ENCODE measurements at regions not wholly inside any gene's neighbourhood (a gene's known extent, or its start where the extent isn't known, plus 50 kb on each side); places are given as distances from the start of the nearest gene placed in this dataset.

DNA sequence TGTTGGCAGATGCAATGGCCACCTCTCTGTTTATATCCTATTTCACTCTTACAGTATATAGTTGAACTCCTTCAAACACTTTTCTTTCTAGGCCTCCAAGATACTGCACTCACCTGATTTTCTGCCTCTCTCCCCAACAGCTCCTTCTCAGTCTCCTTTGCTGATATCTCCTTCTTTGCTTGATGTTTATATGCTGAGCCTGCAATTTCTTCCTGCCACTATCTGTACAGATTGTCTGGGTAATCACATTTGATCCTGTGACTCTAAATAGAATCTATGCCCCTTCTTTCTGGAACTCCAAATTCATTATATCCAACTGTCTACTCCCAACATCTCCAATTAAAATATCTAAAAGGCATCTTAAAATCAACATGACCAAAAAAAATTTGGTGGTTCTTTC lies 165.5 kb upstream of the PFN2 start:
- intact Hi-C loops (cut with micrococcal nuclease): no loop called here
- Histone ChIP-seq H3K4me1 (ENCODE audit: insufficient read depth, low read length) (no peaks in the 10 kb centered on the region), H3K27me3 (ENCODE audit: insufficient read depth, low read length) (no peaks in the 10 kb centered on the region), H3K9me3 (ENCODE audit: control insufficient read depth in 1 of 2, low read length in 2 of 2) (no peaks in the 10 kb centered on the region), H3K4me3 (ENCODE audit: low read length in 2 of 2) (no peak overlapping the region), H3K36me3 (ENCODE audit: insufficient read depth, low read length) (no peaks in the 10 kb centered on the region), H3K27ac (ENCODE audit: low read depth, low read length) (no peak overlapping the region)
- H3K4me1 Mint-ChIP-seq: no peaks in the 10 kb centered on the region
- DNase-seq: no peak
- POLR2A ChIA-PET (ENCODE audit: partially characterized antibody): no interaction called here
- no peaks in the 10 kb centered on the region for H3K36me3 Mint-ChIP-seq
- peaks cover 2 to 8% of the 10 kb centered on the region in 2 donors for H3K27me3 Mint-ChIP-seq
- H3K4me3 Mint-ChIP-seq: no peak overlapping the region
- peak overlapping the region in 1 of 7 donors; percentile 49 for H3K27ac Mint-ChIP-seq
- H3K9me3 Mint-ChIP-seq: peaks cover 0 to 1% (median 0%) of the 10 kb centered on the region in 8 donors
- CTCF ChIA-PET (ENCODE audit: partially characterized antibody): no interaction called here

DNA sequence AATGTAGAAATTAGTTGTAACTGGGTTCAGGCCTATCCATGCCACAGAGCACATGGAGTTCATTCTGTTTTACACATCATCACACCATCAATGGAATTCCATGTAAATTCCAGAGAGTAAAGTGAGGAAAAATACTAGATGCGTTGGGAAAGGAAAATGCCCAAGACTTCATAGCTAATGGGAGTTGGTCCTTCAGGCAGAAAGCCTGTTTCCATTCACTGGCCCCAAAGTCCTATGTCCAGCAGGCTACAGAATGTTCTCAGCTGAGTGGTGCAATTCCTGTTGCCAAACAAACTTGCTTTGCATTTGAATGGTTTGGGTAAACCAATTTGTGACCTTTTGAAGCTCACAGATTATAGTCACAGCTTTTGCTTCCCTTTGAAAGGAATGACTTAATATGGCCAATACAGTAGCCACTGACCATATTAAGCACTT lies 164.6 kb upstream of the PFN2 start:
- H3K4me3 ChIP-seq (ENCODE audit: low read length in 2 of 2): no peak overlapping the region
- peaks cover 2 to 10% of the 10 kb centered on the region in 2 donors for H3K27me3 Mint-ChIP-seq
- DNase-seq: no peak
- H3K27ac Mint-ChIP-seq: no peak overlapping the region
- H3K27me3 ChIP-seq (ENCODE audit: insufficient read depth, low read length): no peaks in the 10 kb centered on the region
- intact Hi-C loops (cut with micrococcal nuclease): no loop called here
- peaks cover 0 to 1% (median 0%) of the 10 kb centered on the region in 8 donors for H3K9me3 Mint-ChIP-seq
- H3K4me1 Mint-ChIP-seq: no peaks in the 10 kb centered on the region
- ChIA-PET CTCF (ENCODE audit: partially characterized antibody) (no interaction called here), POLR2A (ENCODE audit: partially characterized antibody) (no interaction called here)
- H3K27ac ChIP-seq (ENCODE audit: low read depth, low read length): no peak overlapping the region
- no peak overlapping the region for H3K4me3 Mint-ChIP-seq
- H3K4me1 ChIP-seq (ENCODE audit: insufficient read depth, low read length): no peaks in the 10 kb centered on the region
- no peaks in the 10 kb centered on the region for H3K36me3 Mint-ChIP-seq
- H3K36me3 ChIP-seq (ENCODE audit: insufficient read depth, low read length): no peaks in the 10 kb centered on the region
- no peaks in the 10 kb centered on the region for H3K9me3 ChIP-seq (ENCODE audit: control insufficient read depth in 1 of 2, low read length in 2 of 2)

DNA sequence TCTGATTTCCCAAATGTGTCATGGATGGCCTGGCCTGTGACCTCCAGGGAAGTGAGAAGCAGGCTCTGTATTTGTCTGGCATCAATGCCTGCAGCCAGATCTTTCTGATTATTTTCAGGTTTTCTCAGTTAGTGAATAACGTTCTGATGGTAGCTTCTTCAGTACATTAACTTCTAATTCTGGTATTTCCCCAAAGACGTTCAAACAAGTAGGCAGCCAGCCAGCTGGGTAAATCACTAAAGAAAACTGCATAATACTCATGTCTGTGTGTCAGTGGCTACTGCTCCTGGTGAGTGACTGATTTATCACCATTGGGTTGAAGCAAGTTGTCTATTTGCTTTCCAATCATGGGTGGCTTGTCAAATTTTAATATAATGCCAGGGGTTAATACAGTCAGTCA lies 162.6 kb upstream of the PFN2 start:
- peaks cover 0 to 1% (median 0%) of the 10 kb centered on the region in 8 donors for H3K9me3 Mint-ChIP-seq
- CTCF ChIA-PET (ENCODE audit: partially characterized antibody): no interaction called here
- H3K27me3 Mint-ChIP-seq: peaks cover 2 to 13% of the 10 kb centered on the region in 2 donors
- H3K36me3 Mint-ChIP-seq: no peaks in the 10 kb centered on the region
- DNase-seq: no peak
- no peaks in the 10 kb centered on the region for H3K9me3 ChIP-seq (ENCODE audit: control insufficient read depth in 1 of 2, low read length in 2 of 2)
- intact Hi-C loops (cut with micrococcal nuclease): no loop called here
- no peaks in the 10 kb centered on the region for H3K4me1 ChIP-seq (ENCODE audit: insufficient read depth, low read length)
- no peaks in the 10 kb centered on the region for H3K4me1 Mint-ChIP-seq
- H3K27ac Mint-ChIP-seq: no peak overlapping the region
- POLR2A ChIA-PET (ENCODE audit: partially characterized antibody): no interaction called here
- no peaks in the 10 kb centered on the region for H3K27me3 ChIP-seq (ENCODE audit: insufficient read depth, low read length)
- H3K36me3 ChIP-seq (ENCODE audit: insufficient read depth, low read length): no peaks in the 10 kb centered on the region
- H3K4me3 ChIP-seq (ENCODE audit: low read length in 2 of 2): no peak overlapping the region
- no peak overlapping the region for H3K4me3 Mint-ChIP-seq
- no peak overlapping the region for H3K27ac ChIP-seq (ENCODE audit: low read depth, low read length)

DNA sequence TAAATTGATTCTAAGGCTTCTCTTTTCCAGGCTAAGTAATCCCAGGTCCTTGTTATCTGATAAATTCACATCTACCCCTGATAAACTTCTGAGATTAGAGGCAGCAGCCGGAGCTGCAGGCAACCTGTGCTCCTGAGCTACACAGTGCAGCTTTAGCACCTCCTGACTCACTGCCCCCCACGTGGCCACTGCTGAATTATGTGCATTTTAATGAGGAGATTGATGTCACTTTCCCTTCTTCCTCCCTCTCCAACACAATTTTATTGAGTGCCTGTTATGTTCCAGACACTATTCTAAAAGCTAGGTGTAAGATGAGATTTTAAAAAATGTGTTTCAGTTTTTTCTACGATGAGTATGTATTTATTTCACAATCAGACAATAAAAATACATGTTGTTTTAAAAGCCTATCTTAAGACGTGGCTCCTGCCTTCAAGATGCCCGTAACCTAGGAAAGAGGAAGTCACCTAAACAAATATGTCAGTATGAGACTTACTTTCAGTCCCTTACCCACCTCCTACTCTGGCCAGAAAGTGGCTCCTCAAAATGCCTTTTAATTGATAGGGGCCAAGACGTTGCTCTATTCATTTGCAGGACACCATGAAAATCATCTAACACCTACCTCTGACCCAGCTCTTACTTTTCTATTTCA lies 161.5 kb upstream of the PFN2 start:
- Mint-ChIP-seq H3K36me3 (no peaks in the 10 kb centered on the region), H3K9me3 (no peaks in the 10 kb centered on the region), H3K27ac (no peak overlapping the region), H3K4me1 (no peaks in the 10 kb centered on the region), H3K4me3 (no peak overlapping the region), H3K27me3 (peaks cover 2 to 15% of the 10 kb centered on the region in 2 donors)
- ChIA-PET POLR2A (ENCODE audit: partially characterized antibody) (no interaction called here), CTCF (ENCODE audit: partially characterized antibody) (interaction anchor here (0.9 kb wide), 1 partner anchor 10 kb away, joined by 3 read pairs; no protein-coding TSS in a partner anchor)
- intact Hi-C loops (cut with micrococcal nuclease): no loop called here
- H3K36me3 ChIP-seq (ENCODE audit: insufficient read depth, low read length): no peaks in the 10 kb centered on the region
- H3K27ac ChIP-seq (ENCODE audit: low read depth, low read length): no peak overlapping the region
- H3K27me3 ChIP-seq (ENCODE audit: insufficient read depth, low read length): no peaks in the 10 kb centered on the region
- H3K4me3 ChIP-seq (ENCODE audit: low read length in 2 of 2): no peak overlapping the region
- DNase-seq: no peak
- H3K4me1 ChIP-seq (ENCODE audit: insufficient read depth, low read length): no peaks in the 10 kb centered on the region
- no peaks in the 10 kb centered on the region for H3K9me3 ChIP-seq (ENCODE audit: control insufficient read depth in 1 of 2, low read length in 2 of 2)

DNA sequence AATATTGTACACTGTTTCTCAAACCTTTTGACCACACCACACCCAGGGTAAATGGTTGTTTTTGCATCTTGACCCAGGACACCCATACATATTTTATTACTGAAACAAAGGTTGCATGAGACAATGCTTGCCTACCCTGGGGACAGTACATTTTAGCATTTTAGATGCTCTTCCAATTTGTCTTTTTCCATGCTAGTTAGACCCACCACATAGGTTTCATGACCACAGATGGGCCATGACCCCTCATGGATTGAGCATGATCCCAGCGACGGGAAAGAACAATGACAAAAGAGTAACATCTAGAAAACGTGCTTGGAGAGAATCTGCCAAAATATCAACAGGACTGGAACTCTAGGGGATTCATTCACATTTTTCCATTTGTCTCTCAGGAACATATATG lies 161.0 kb upstream of the PFN2 start:
- no peak overlapping the region for H3K27ac Mint-ChIP-seq
- Histone ChIP-seq H3K4me1 (ENCODE audit: insufficient read depth, low read length) (no peaks in the 10 kb centered on the region), H3K27me3 (ENCODE audit: insufficient read depth, low read length) (no peaks in the 10 kb centered on the region), H3K27ac (ENCODE audit: low read depth, low read length) (no peak overlapping the region), H3K9me3 (ENCODE audit: control insufficient read depth in 1 of 2, low read length in 2 of 2) (no peaks in the 10 kb centered on the region), H3K4me3 (ENCODE audit: low read length in 2 of 2) (no peak overlapping the region), H3K36me3 (ENCODE audit: insufficient read depth, low read length) (no peaks in the 10 kb centered on the region)
- intact Hi-C loops (cut with micrococcal nuclease): no loop called here
- peaks cover 2 to 17% of the 10 kb centered on the region in 2 donors for H3K27me3 Mint-ChIP-seq
- POLR2A ChIA-PET (ENCODE audit: partially characterized antibody): no interaction called here
- DNase-seq: no peak
- H3K4me1 Mint-ChIP-seq: no peaks in the 10 kb centered on the region
- CTCF ChIA-PET (ENCODE audit: partially characterized antibody): no interaction called here
- H3K9me3 Mint-ChIP-seq: no peaks in the 10 kb centered on the region
- H3K36me3 Mint-ChIP-seq: no peaks in the 10 kb centered on the region
- H3K4me3 Mint-ChIP-seq: no peak overlapping the region

DNA sequence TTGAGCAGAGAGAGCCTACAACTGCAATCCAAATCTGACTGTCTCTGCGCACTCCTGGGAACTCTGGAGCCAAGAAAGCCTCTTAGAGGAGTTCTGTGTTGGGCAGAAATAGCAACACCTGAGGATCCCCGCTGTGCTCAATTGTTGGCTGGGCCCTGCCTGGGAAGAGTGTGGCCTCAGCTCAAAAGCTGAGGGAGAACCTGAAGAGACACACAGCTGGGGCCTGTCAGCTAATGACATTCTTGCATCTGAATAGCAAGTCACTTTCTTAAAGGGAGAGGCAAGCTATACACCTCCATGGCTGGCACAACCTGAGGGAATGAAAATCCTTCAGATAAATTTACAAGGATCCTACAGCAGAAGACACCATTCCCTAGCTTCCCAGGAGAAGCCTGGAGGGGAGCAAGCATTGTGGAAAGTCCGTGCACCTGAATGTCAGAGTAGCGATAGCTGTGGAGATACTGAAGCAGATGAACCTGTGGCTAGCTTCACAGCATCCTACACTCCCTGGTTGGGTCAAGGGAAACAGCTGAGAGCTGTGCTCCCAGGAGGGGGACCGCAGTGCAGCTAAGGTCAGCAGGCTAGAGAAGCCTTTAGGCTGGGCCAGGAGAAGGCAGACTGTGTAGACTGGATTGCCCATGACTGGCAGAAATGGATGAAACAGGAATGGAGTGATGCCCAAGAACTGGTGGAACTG lies 159.9 kb upstream of the PFN2 start:
- H3K9me3 Mint-ChIP-seq: no peaks in the 10 kb centered on the region
- intact Hi-C loops (cut with micrococcal nuclease): no loop called here
- CTCF ChIA-PET (ENCODE audit: partially characterized antibody): interaction anchor here (0.6 kb wide), 1 partner anchor 164 kb away, joined by 3 read pairs; no protein-coding TSS in a partner anchor

DNA sequence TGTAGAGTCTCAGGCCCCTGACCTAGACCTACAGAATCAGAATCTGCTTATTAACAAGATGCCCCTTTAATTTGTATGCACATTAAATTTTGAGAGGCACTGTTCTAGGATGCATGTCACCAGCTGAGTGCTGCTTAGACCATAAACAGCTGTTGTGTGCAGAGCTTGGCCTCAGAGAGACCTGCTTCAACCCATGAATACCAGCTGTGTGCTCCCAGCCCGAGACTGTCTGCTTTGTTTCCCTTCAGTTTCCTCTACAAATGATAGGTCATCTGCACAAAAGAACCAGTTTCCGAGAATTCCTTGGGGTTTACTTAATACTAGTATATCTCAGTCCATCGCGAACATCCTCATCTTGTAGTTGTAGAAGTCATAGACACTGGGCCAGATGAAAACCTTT lies 158.5 kb upstream of the PFN2 start:
- H3K27ac Mint-ChIP-seq: no peak overlapping the region
- Histone ChIP-seq H3K36me3 (ENCODE audit: insufficient read depth, low read length) (no peaks in the 10 kb centered on the region), H3K9me3 (ENCODE audit: control insufficient read depth in 1 of 2, low read length in 2 of 2) (no peaks in the 10 kb centered on the region), H3K27me3 (ENCODE audit: insufficient read depth, low read length) (no peaks in the 10 kb centered on the region), H3K4me3 (ENCODE audit: low read length in 2 of 2) (no peak overlapping the region), H3K4me1 (ENCODE audit: insufficient read depth, low read length) (no peaks in the 10 kb centered on the region), H3K27ac (ENCODE audit: low read depth, low read length) (no peak overlapping the region)
- ChIA-PET POLR2A (ENCODE audit: partially characterized antibody) (no interaction called here), CTCF (ENCODE audit: partially characterized antibody) (no interaction called here)
- no peak for DNase-seq
- H3K9me3 Mint-ChIP-seq: no peaks in the 10 kb centered on the region
- peaks cover 0 to 19% of the 10 kb centered on the region in 2 donors for H3K27me3 Mint-ChIP-seq
- H3K36me3 Mint-ChIP-seq: no peaks in the 10 kb centered on the region
- intact Hi-C loops (cut with micrococcal nuclease): no loop called here
- no peaks in the 10 kb centered on the region for H3K4me1 Mint-ChIP-seq
- no peak overlapping the region for H3K4me3 Mint-ChIP-seq

More for the DNA sequence above, 159.9 kb upstream of the PFN2 start:
- no peak overlapping the region for H3K4me3 ChIP-seq (ENCODE audit: low read length in 2 of 2)
- H3K4me1 ChIP-seq (ENCODE audit: insufficient read depth, low read length): no peaks in the 10 kb centered on the region
- no peaks in the 10 kb centered on the region for H3K36me3 ChIP-seq (ENCODE audit: insufficient read depth, low read length)
- DNase-seq: no peak
- Mint-ChIP-seq H3K36me3 (no peaks in the 10 kb centered on the region), H3K4me3 (no peak overlapping the region), H3K27me3 (peaks cover 2 to 17% of the 10 kb centered on the region in 2 donors), H3K27ac (no peak overlapping the region), H3K4me1 (no peaks in the 10 kb centered on the region)
- H3K27ac ChIP-seq (ENCODE audit: low read depth, low read length): no peak overlapping the region
- no peaks in the 10 kb centered on the region for H3K27me3 ChIP-seq (ENCODE audit: insufficient read depth, low read length)
- POLR2A ChIA-PET (ENCODE audit: partially characterized antibody): no interaction called here
- H3K9me3 ChIP-seq (ENCODE audit: control insufficient read depth in 1 of 2, low read length in 2 of 2): no peaks in the 10 kb centered on the region

Measured in CD4-positive, alpha-beta memory T cell (primary cell).